OCI-M2 (cell line): ENCODE measurements at regions not wholly inside any gene's neighbourhood (a gene's known extent, or its start where the extent isn't known, plus 50 kb on each side); places are given as distances from the start of the nearest gene placed in this dataset.
"Not testable (repeated sequence)": the region's sequence is repeated elsewhere in the genome, so short reads cannot be mapped to it uniquely, and the experiment has no call there.

Source experiments
- DNase-seq: peaks from one replicate; lab custom pipeline; 2025; ENCODE audit not compliant: unreplicated experiment; lab: John Stamatoyannopoulos, UW

GRCh38 chr7:79658304-79658703 is 204.8 kb upstream of the MAGI2 start:
- no peak for DNase-seq

- DNase-seq, result no peak
Observed at GRCh38 chr7:79653136-79653631, 199.7 kb upstream of the MAGI2 start.

GRCh38 chr7:79652619-79653018 is 199.2 kb upstream of the MAGI2 start:
- no peak for DNase-seq

GRCh38 chr7:79647711-79648110 is 194.2 kb upstream of the MAGI2 start:
- DNase-seq, result no peak

GRCh38 chr7:79646278-79646677 is 192.8 kb upstream of the MAGI2 start:
- DNase-seq, result no peak

- DNase-seq, result no peak
Observed at GRCh38 chr7:79636849-79637248, 183.4 kb upstream of the MAGI2 start.

- DNase-seq, result not testable (repeated sequence)
Observed at GRCh38 chr7:79625921-79626320, 172.5 kb upstream of the MAGI2 start.

GRCh38 chr7:79624336-79624735 is 170.9 kb upstream of the MAGI2 start:
- DNase-seq, result no peak

- DNase-seq, result no peak
Observed at GRCh38 chr7:79622781-79623180, 169.3 kb upstream of the MAGI2 start.

- DNase-seq, result no peak
Observed at GRCh38 chr7:79620291-79620690, 166.8 kb upstream of the MAGI2 start.

- no peak for DNase-seq
Observed at GRCh38 chr7:79619216-79619615, 165.7 kb upstream of the MAGI2 start.

- no peak for DNase-seq
Observed at GRCh38 chr7:79615871-79616640, 162.6 kb upstream of the MAGI2 start.

- no peak for DNase-seq
Observed at GRCh38 chr7:79615466-79615865, 162.0 kb upstream of the MAGI2 start.

- DNase-seq, result no peak
Observed at GRCh38 chr7:79612903-79613302, 159.4 kb upstream of the MAGI2 start.

- DNase-seq, result no peak
Observed at GRCh38 chr7:79612022-79612421, 158.6 kb upstream of the MAGI2 start.

GRCh38 chr7:79610748-79611304 is 157.4 kb upstream of the MAGI2 start:
- DNase-seq, result no peak

GRCh38 chr7:79610313-79610712 is 156.8 kb upstream of the MAGI2 start:
- no peak for DNase-seq

- DNase-seq, result no peak
Observed at GRCh38 chr7:79608005-79608404, 154.5 kb upstream of the MAGI2 start.

GRCh38 chr7:79604841-79605240 is 151.4 kb upstream of the MAGI2 start:
- no peak for DNase-seq

- DNase-seq, result no peak
Observed at GRCh38 chr7:79598351-79598750, 144.9 kb upstream of the MAGI2 start.

- DNase-seq, result not testable (repeated sequence)
Observed at GRCh38 chr7:79594671-79595070, 141.2 kb upstream of the MAGI2 start.

GRCh38 chr7:79593866-79594301 is 140.4 kb upstream of the MAGI2 start:
- no peak for DNase-seq
